ENCODE measurements at regions not wholly inside any gene's neighbourhood (a gene's known extent, or its start where the extent isn't known, plus 50 kb on each side); places are given as distances from the start of the nearest gene placed in this dataset.

- BruUV-seq (replicated peaks) = no TSS peak
- Histone ChIP-seq H3K4me3 (ENCODE audit: low read depth, low read length) (no peak overlapping the region), H3K36me3 (ENCODE audit: control insufficient read depth, insufficient read depth, low read length) (no peaks in the 10 kb centered on the region), H3K9me3 (no peaks in the 10 kb centered on the region), H3K27me3 (replicated peaks; ENCODE audit: control insufficient read depth, insufficient read depth, low read length) (no peaks in the 10 kb centered on the region), H3K4me1 (no peaks in the 10 kb centered on the region)
- no peak for DNase-seq
- no peak overlapping the region for H3K27ac Mint-ChIP-seq (ENCODE audit: unreplicated experiment)
- H3K4me3 Mint-ChIP-seq (ENCODE audit: unreplicated experiment) = no peak overlapping the region
- H3K27me3 Mint-ChIP-seq (ENCODE audit: insufficient read depth, unreplicated experiment) = no peaks in the 10 kb centered on the region
- CTCF ChIA-PET = no interaction called here
- intact Hi-C loops (cut with micrococcal nuclease; ENCODE audit: unreplicated experiment) = no loop called here
- H3K4me1 Mint-ChIP-seq (ENCODE audit: low read depth, unreplicated experiment) = no peaks in the 10 kb centered on the region
- POLR2A ChIA-PET = no interaction called here
- no peak for TF ChIP-seq CTCF (IDR thresholded peaks at IDR 0.05; ENCODE audit: insufficient read depth in 1 of 2, low read depth in 1 of 2, low read length in 1 of 2, severe bottlenecking in 1 of 2, unreplicated experiment in 1 of 2)
- no peaks in the 10 kb centered on the region for H3K36me3 Mint-ChIP-seq (ENCODE audit: insufficient read depth, unreplicated experiment)
- no peaks in the 10 kb centered on the region for H3K9me3 Mint-ChIP-seq (ENCODE audit: unreplicated experiment)
Measured at GRCh38 chr13:84737661-84738060, 855.4 kb upstream of the SLITRK1 start.

- Histone ChIP-seq H3K4me1 (no peaks in the 10 kb centered on the region), H3K9me3 (no peaks in the 10 kb centered on the region), H3K36me3 (ENCODE audit: control insufficient read depth, insufficient read depth, low read length) (no peaks in the 10 kb centered on the region), H3K27me3 (replicated peaks; ENCODE audit: control insufficient read depth, insufficient read depth, low read length) (no peaks in the 10 kb centered on the region), H3K4me3 (ENCODE audit: low read depth, low read length) (no peak overlapping the region)
- Mint-ChIP-seq H3K27ac (ENCODE audit: unreplicated experiment) (no peak overlapping the region), H3K9me3 (ENCODE audit: unreplicated experiment) (no peaks in the 10 kb centered on the region), H3K4me3 (ENCODE audit: unreplicated experiment) (no peak overlapping the region), H3K4me1 (ENCODE audit: low read depth, unreplicated experiment) (no peaks in the 10 kb centered on the region), H3K27me3 (ENCODE audit: insufficient read depth, unreplicated experiment) (no peaks in the 10 kb centered on the region), H3K36me3 (ENCODE audit: insufficient read depth, unreplicated experiment) (no peaks in the 10 kb centered on the region)
- intact Hi-C loops (cut with micrococcal nuclease; ENCODE audit: unreplicated experiment) = no loop called here
- no peak for DNase-seq
- CTCF ChIA-PET = no interaction called here
- POLR2A ChIA-PET = no interaction called here
- BruUV-seq (replicated peaks) = no TSS peak
- TF ChIP-seq CTCF (IDR thresholded peaks at IDR 0.05; ENCODE audit: insufficient read depth in 1 of 2, low read depth in 1 of 2, low read length in 1 of 2, severe bottlenecking in 1 of 2, unreplicated experiment in 1 of 2) = no peak
Measured at GRCh38 chr13:84730376-84730775, 848.1 kb upstream of the SLITRK1 start.

- CTCF ChIA-PET = no interaction called here
- H3K36me3 ChIP-seq (ENCODE audit: control insufficient read depth, insufficient read depth, low read length) = no peaks in the 10 kb centered on the region
- H3K36me3 Mint-ChIP-seq (ENCODE audit: insufficient read depth, unreplicated experiment) = no peaks in the 10 kb centered on the region
- H3K27me3 ChIP-seq (replicated peaks; ENCODE audit: control insufficient read depth, insufficient read depth, low read length) = no peaks in the 10 kb centered on the region
- no peaks in the 10 kb centered on the region for H3K27me3 Mint-ChIP-seq (ENCODE audit: insufficient read depth, unreplicated experiment)
- POLR2A ChIA-PET = no interaction called here
- no TSS peak for BruUV-seq (replicated peaks)
- no peak overlapping the region for H3K4me3 ChIP-seq (ENCODE audit: low read depth, low read length)
- TF ChIP-seq CTCF (IDR thresholded peaks at IDR 0.05; ENCODE audit: insufficient read depth in 1 of 2, low read depth in 1 of 2, low read length in 1 of 2, severe bottlenecking in 1 of 2, unreplicated experiment in 1 of 2) = no peak
- no peaks in the 10 kb centered on the region for H3K4me1 ChIP-seq
- no peaks in the 10 kb centered on the region for H3K4me1 Mint-ChIP-seq (ENCODE audit: low read depth, unreplicated experiment)
- H3K4me3 Mint-ChIP-seq (ENCODE audit: unreplicated experiment) = no peak overlapping the region
- H3K27ac Mint-ChIP-seq (ENCODE audit: unreplicated experiment) = no peak overlapping the region
- intact Hi-C loops (cut with micrococcal nuclease; ENCODE audit: unreplicated experiment) = no loop called here
- DNase-seq = no peak
- H3K9me3 ChIP-seq = no peaks in the 10 kb centered on the region
- H3K9me3 Mint-ChIP-seq (ENCODE audit: unreplicated experiment) = no peaks in the 10 kb centered on the region
Measured at GRCh38 chr13:84705982-84706710, 823.9 kb upstream of the SLITRK1 start.

Measured in Caco-2 (cell line).